HG02610 (cell line): ENCODE measurements at regions not wholly inside any gene's neighbourhood (a gene's known extent, or its start where the extent isn't known, plus 50 kb on each side); places are given as distances from the start of the nearest gene placed in this dataset.
"Not testable (repeated sequence)": the region's sequence is repeated elsewhere in the genome, so short reads cannot be mapped to it uniquely, and the experiment has no call there.

ENCODE experiments used
- ATAC-seq: cut with Tn5 transposase; IDR thresholded peaks from one replicate; pipeline ENCODE4 v1.9.1; 2021; ENCODE audit warnings: mild to moderate bottlenecking, moderate library complexity; ENCODE audit not compliant: unreplicated experiment

GRCh38 chr12:124707316-124707715 lies 139.9 kb upstream of the NCOR2 start:
- no peak for ATAC-seq

DNA sequence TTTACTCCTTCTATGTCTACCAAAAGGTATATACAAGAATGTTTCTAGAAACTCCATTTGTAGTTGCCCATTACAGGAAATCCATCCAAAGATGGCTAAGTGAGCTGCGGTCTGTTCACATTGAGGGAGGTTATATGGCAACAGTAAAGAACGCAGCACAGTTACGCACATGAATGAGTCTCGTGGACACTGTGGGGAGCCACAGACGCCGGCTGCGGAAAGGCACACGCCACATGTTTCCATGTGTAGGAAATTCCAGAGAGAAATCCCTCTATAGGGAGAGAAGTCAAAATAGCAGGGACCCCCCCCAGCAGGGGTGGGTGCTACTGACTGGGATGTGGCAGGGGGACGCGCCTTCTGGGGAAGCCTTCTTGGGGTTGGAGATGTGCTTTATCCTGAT lies 139.0 kb upstream of the NCOR2 start:
- ATAC-seq = no peak

DNA sequence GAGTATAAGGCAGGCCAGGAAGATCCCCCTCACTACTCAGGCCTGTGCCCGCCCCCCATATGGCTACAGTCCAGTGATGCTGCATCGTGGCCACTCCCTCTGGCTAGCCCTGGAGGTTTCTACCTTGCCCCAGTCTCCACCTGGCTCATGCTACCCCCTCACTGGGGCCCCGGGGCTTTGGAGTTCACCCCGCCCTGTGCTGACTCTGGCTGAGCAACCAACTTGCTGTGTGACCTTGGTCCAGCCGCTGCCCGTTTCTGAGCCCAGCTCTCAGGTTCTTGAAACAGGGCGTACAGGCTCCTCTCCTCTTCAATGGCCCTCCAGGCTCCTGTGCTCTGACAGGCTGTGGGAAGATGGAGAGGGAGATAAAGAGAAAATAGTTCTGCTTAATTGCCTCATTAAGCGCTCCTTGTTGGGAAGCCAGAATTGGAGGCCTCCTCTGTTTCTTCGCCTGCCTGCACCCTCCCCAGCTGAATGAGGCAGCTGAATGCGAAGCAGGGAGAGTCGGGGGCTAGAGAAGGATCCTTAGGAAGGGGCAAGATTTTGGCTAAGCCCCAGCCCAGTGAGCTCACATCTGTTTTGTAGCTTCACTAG lies 138.2 kb upstream of the NCOR2 start:
- ATAC-seq = no peak

- ATAC-seq = no peak
These were observed 137.2 kb upstream of the NCOR2 start for GRCh38 chr12:124704619-124705018.

DNA sequence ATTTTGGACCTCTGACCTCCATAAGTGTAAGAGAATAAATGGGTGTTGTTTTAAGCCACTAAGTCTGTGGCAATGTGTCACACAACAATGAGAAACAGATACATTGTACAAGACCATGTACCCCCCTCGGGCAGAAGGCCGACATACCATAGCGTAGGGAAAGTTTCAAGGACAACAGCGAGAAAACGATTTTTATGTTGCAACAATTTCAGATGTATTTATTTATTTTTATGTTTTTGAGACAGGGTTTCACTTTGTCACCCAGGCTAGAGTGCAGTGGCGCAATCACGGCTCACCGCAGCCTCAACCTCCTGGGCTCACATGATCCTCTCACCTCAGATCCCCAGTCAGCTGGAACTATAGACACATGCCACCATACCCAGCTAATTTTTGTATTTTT lies 136.4 kb upstream of the NCOR2 start:
- no peak for ATAC-seq

- ATAC-seq = no peak
These were observed 135.3 kb upstream of the NCOR2 start for GRCh38 chr12:124702736-124703135.

DNA sequence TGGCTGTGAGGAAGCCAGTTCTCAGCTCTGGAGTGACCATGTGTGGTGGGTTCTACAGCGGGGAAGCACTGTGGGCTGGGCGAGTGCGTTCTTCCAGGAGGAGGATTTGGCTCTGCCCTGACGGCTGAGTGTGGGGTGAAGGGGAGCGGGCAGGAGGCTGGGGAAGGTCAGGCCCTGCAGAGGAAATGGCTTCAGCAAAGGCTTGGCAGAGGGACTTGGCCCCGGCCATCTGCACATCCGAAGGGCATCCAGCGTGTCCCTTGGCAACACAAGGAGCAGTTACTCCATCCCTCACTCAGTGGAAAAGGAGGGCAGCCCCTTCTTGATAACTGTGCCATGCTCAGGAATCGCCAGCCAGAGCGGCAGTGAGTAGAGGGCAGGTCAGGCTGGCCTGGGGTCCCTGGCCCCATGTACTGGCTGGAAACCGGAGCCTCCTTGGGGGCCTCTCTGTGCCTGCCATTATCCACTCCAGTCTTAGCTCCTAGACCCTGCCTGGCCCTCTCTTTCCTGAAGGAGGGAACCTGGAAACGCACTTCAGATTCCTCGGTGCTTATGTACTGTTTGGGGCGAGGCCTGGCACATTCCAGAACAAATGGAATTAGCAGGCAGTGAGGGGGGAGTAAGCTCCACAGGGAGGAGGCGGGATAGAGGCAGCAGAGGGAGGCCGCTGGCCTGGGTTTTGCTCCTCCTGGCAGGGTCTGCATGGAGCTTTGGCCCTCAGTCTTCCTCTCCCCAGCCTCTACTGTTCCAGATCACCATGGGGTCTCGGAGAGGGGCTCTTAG lies 133.6 kb upstream of the NCOR2 start:
- ATAC-seq = no peak

GRCh38 chr12:124699909-124700308 lies 132.5 kb upstream of the NCOR2 start:
- no peak for ATAC-seq

GRCh38 chr12:124698998-124699305 lies 131.5 kb upstream of the NCOR2 start:
- no peak for ATAC-seq

- ATAC-seq = no peak
These were observed 131.0 kb upstream of the NCOR2 start for GRCh38 chr12:124698211-124698997.

- ATAC-seq = not testable (repeated sequence)
These were observed 130.3 kb upstream of the NCOR2 start for GRCh38 chr12:124697722-124698121.

DNA sequence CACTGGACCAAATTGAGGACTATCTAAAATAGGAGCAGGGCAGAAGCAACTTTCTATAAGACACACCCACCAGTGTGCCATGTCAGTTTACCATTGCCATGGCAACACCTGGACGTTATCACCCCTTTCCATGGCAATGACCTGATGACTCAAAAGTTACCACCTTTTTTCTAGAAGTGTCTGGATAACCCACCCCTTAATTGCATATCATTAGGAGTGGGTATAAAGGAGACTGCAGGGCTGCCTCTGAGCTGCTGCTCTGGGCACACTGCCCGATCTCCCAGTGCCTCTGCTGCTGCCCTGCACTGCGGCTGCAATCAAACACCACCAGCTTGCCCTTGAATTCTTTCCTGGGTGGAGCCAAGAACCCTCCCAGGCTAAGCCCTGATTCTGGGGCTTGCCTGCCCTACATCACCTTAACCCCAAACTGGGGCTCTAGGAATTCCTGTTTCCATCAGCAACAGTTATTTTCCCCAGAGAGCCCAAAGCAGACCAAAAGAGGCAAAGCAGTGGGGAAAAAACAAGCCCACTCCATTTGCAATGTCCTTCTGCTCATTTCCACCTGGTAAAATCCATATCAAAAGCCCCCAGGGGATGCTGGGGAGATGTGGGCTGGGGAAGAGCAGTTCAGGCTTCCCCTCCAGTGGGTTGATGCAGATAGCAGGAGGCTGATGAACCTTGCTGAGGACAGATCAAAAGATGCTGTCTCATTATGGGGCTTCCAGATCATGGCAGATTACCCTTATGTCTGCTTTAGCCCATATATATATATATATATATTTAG lies 129.5 kb upstream of the NCOR2 start:
- no peak for ATAC-seq

- ATAC-seq = no peak
These were observed 128.4 kb upstream of the NCOR2 start for GRCh38 chr12:124695861-124696260.

DNA sequence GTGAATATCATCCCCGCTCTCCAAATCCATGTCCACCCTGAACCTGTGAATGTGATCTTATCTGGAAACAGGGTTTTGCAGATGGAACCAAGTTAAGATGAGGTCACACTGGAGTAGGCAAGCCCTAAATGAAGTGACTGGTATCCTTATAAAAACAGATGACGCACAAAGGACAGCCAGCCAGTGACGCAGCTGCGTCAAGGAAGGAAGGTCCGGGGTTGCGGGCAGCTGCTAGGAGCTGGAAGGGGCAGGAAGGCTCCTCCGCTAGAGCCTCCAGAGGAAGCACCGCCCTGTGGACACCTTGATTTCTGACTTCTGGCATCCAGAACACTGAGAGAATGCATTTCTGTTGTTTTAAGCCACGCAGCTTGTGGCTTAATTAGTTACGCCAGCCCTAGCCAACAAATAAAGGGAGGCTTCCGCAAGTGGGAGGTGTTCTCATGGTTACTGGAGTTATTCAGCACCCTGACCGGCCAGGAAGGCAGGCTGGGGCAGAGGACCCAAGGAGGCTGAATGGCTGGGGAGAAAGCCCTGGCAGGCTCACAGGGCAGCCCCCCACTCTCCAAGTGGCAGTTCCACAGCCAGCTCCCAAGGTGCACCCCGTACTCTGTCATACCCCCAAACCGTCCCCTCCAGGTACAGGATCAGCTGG lies 127.6 kb upstream of the NCOR2 start:
- no peak for ATAC-seq

DNA sequence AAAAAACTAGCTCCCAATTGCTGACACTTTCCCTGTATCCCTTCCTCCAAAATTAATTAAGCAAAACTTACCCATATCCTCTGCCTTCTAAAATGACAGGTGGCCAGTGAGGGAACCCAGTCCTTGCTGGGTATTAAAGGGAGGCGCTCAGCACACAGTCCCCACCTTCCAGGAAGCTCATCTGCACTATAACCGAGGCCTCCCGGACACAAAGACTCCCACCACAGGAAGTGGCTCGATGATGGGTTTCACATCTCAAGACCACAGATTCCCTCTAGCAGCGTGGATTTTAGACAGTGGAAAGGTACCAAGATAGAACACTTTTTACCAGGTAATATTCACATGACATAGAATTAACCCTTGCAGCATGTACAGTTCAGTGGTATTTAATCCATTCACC lies 126.8 kb upstream of the NCOR2 start:
- ATAC-seq = no peak

DNA sequence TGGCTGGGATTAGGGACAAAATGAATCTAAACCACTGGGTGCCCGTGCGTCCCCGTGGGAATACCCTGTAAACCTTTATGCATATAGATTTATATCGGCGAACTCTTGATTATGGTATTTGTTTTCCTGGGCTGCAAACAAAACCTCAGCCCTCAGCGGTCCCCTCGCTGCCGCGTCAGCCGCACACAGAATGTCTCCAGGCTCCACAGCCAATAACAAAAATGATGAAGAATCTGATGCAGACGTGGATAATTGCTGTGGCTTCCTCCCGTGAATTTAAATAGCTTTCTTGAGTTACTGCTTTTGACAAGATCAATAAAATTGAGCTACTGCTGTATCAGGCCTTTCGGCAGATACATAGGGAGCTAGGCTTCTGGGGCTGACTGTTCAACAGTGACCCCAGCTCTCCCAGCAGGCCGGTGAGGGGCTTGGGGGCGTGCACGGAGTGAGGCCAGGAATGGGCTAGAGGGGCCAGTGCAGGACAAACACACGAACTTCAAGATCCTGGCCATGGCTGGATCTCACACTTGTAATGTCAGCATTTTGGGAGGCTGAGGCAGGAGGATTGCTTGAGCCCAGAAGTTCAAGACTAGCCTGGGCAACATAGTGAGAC lies 125.8 kb upstream of the NCOR2 start:
- ATAC-seq = no peak

DNA sequence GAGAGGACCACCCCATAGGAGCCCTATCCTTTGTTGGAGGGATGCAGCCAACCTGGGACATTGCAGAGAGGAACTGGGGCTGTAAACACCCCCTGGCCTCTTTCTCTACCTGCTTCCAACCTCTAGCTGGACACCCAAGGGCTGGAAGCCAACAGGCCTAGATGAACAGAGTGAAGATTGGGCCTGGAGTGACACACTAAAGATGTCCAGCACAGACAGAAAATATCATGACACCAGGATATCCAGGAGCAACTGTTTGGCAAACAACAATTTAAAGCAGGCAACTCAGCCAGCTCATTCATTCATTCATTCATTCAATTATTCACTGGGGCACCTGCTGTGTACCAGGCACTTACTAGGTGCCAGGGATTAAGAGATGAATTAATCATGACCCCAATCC lies 125.0 kb upstream of the NCOR2 start:
- ATAC-seq = no peak

- ATAC-seq = no peak
These were observed 124.0 kb upstream of the NCOR2 start for GRCh38 chr12:124691429-124691828.

GRCh38 chr12:124689631-124690030 lies 122.2 kb upstream of the NCOR2 start:
- no peak for ATAC-seq

DNA sequence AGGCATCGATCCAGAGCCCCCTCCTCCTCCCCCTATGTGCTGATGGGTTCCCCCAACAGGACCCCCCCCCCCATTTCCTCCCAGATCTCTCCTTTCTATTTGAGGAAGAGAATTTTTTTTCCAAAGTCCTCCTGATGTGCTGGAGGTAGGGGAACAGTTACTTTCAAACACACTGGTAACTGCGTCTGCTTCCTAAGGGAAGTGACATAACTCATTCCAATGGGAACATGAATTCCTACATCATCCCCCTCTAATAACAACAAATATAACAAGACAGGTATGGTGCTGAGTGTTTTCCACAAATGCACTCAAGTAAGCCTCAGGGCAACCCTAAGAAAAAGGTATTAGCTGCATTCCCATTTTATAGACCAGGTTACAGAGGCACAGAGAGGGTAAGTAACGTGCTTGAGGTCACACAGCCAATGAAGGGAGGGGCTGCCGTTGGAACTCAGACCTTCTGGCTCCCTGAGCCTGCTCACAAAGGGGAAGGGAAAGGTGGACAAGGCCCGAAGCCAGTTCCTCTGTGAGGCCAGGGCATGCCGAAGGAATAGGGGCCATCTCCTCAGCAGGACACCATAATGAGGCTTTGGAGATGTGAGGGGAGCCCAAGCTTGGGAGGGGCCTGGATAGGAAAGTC lies 121.1 kb upstream of the NCOR2 start:
- no peak for ATAC-seq
